ENCODE measurements at regions not wholly inside any gene's neighbourhood (a gene's known extent, or its start where the extent isn't known, plus 50 kb on each side); places are given as distances from the start of the nearest gene placed in this dataset.

GRCh38 chr13:86758116-86758515 lies 913.1 kb upstream of the SLITRK5 start:
- no peak for TF ChIP-seq GATA2 (IDR thresholded peaks at IDR 0.05; ENCODE audit: insufficient read depth, insufficient read length, low read depth, low read length)
- TF ChIP-seq POLR2A (IDR thresholded peaks at IDR 0.05; ENCODE audit: low read depth, low read length): no peak
- TF ChIP-seq FOS (IDR thresholded peaks at IDR 0.05; ENCODE audit: borderline replicate concordance, insufficient read depth, low read length): no peak
- TF ChIP-seq MAX (IDR thresholded peaks at IDR 0.05; ENCODE audit: insufficient read depth, insufficient read length): no peak
- TF ChIP-seq MYC (IDR thresholded peaks at IDR 0.05; ENCODE audit: low read depth, low read length): no peak
- no peak for TF ChIP-seq EZH2 (IDR thresholded peaks at IDR 0.05; ENCODE audit: borderline replicate concordance, low read depth, low read length, severe bottlenecking)
- no peak for TF ChIP-seq POLR2AphosphoS5 (IDR thresholded peaks at IDR 0.05; ENCODE audit: insufficient read depth, low read depth, low read length)
- no peak for TF ChIP-seq JUN (IDR thresholded peaks at IDR 0.05; ENCODE audit: borderline replicate concordance, insufficient read depth, insufficient read length, low read depth)
- no peak for TF ChIP-seq CTCF (IDR thresholded peaks at IDR 0.05; ENCODE audit: extremely low read depth in 1 of 2, insufficient read depth in 1 of 2, low read depth in 1 of 2, low read length in 2 of 2)
- Histone ChIP-seq H3K36me3 (ENCODE audit: control insufficient read depth in 2 of 2, extremely low read depth in 1 of 2, insufficient read depth in 2 of 2, low read length in 2 of 2) (no peaks in the 10 kb centered on the region), H3K4me3 (replicated peaks in 1 of 3; ENCODE audit: insufficient read depth in 1 of 3, low read depth in 1 of 3, low read length in 3 of 3) (no peak overlapping the region), H3K9me1 (replicated peaks; ENCODE audit: control insufficient read depth, extremely low read depth, insufficient read depth, low read length) (no peaks in the 10 kb centered on the region), H3K79me2 (ENCODE audit: control insufficient read depth, insufficient read depth, low read length) (no peaks in the 10 kb centered on the region), H3K9me3 (replicated peaks; ENCODE audit: control insufficient read depth, insufficient read depth, low read length) (no peaks in the 10 kb centered on the region), H3K4me1 (ENCODE audit: control insufficient read depth, extremely low read depth, insufficient read depth, low read length) (no peaks in the 10 kb centered on the region), H2AFZ (ENCODE audit: low read depth, low read length) (no peak overlapping the region), H3K27me3 (ENCODE audit: control insufficient read depth in 2 of 2, insufficient read depth in 2 of 2, low read length in 2 of 2) (no peaks in the 10 kb centered on the region), H3K4me2 (ENCODE audit: insufficient read depth, low read length) (no peak overlapping the region), H3K9ac (replicated peaks; ENCODE audit: extremely low read depth, insufficient read depth, low read length) (no peak overlapping the region), H4K20me1 (replicated peaks; ENCODE audit: control insufficient read depth, extremely low read depth, insufficient read depth, low read length) (no peaks in the 10 kb centered on the region), H3K27ac (ENCODE audit: insufficient read depth, low read depth, low read length) (no peak overlapping the region)
- dilution Hi-C loops (cut with MboI; ENCODE audit: extremely low pct_ligation_motif_present, low sequenced_read_pairs) (no loop called here), intact Hi-C loops (cut with micrococcal nuclease) (no loop called here)
- FAIRE-seq: no peak
- ChIA-PET CTCF (no interaction called here), POLR2A (no interaction called here)
- DNase-seq (ENCODE audit: low read depth, low spot score): no peak
- no TSS peak for BruUV-seq (replicated peaks)
